B cell (primary cell): ENCODE measurements at regions not wholly inside any gene's neighbourhood (a gene's known extent, or its start where the extent isn't known, plus 50 kb on each side); places are given as distances from the start of the nearest gene placed in this dataset.
"Not testable (repeated sequence)": the region's sequence is repeated elsewhere in the genome, so short reads cannot be mapped to it uniquely, and the experiment has no call there.

Experiments
- ATAC-seq: fragments of 200-7000 bp; cut with Tn5 transposase; one replicate; pipeline ENCODE4 v1.10.0; 2021; ENCODE audit warnings: low read depth, mild to moderate bottlenecking, moderate number of reproducible peaks, moderate library complexity
- CTCF ChIA-PET: fragments of 350-600 bp; sonication (Branson Sonifier 250); formaldehyde crosslinking; loops from one replicate; lab custom pipeline; 2021; ENCODE audit warnings: antibody characterized with exemption, inconsistent platforms; lab: Charles Lee
- POLR2A ChIA-PET: fragments of 350-600 bp; sonication (Branson Sonifier 250); formaldehyde crosslinking; loops from one replicate; lab custom pipeline; 2021; ENCODE audit warnings: antibody characterized with exemption; lab: Charles Lee
- DNase-seq: peaks from one replicate; pipeline ENCODE4 v3.0.0; 2013
- H2AFZ ChIP-seq: 2 replicates; pipeline ENCODE4 v1.6.1; 2012; ENCODE audit warnings: mild to moderate bottlenecking, low read depth, low read length; ENCODE audit not compliant: insufficient read depth, poor library complexity, severe bottlenecking
- H3K27ac ChIP-seq, 2 donors: 1 replicate in 1 of 2; 2 replicates in 1 of 2; pipeline ENCODE4 v1.5.1; 2012 to 2013; ENCODE audit warnings: low read length in 2 of 2, mild to moderate bottlenecking in 2 of 2, moderate library complexity in 1 of 2
- H3K27me3 ChIP-seq, 4 experiments: fragments of 200-600 bp in 1 of 4; sonication (generic) in 1 of 4; replicated peaks in 1 of 4; 1 replicate in 2 of 4; 2 replicates in 2 of 4; pipeline versions ENCODE4 v1.6.1 to v1.7.0; 2013 to 2016; ENCODE audit warnings: low read length in 3 of 4, mild to moderate bottlenecking in 2 of 4, mixed read lengths in 1 of 4, moderate library complexity in 1 of 4; ENCODE audit not compliant: insufficient read depth in 4 of 4, control insufficient read depth in 3 of 4; ENCODE audit errors: control extremely low read depth in 1 of 4
- H3K36me3 ChIP-seq, 2 experiments: replicated peaks in 1 of 2; 1 replicate in 1 of 2; 2 replicates in 1 of 2; pipeline versions ENCODE4 v1.6.1 to v1.7.1; 2013; ENCODE audit warnings: low read length in 1 of 2; ENCODE audit not compliant: insufficient read depth in 2 of 2, control insufficient read depth in 1 of 2; ENCODE audit errors: control extremely low read depth in 1 of 2, extremely low read depth in 1 of 2
- H3K4me1 ChIP-seq, 2 donors: fragments of 200-600 bp in 1 of 2; sonication (generic) in 1 of 2; 1 replicate in 1 of 2; 2 replicates in 1 of 2; pipeline versions ENCODE4 v1.5.1 to v1.6.1; 2013 to 2017; ENCODE audit warnings: low read length in 2 of 2; ENCODE audit not compliant: control insufficient read depth in 2 of 2, insufficient read depth in 2 of 2
- H3K4me2 ChIP-seq: replicated peaks from 2 replicates; pipeline ENCODE3; 2012; ENCODE audit warnings: mild to moderate bottlenecking, low read depth, low read length; ENCODE audit not compliant: poor library complexity, severe bottlenecking
- H3K4me3 ChIP-seq, 5 experiments: fragments of 200-600 bp in 1 of 5; sonication (generic) in 1 of 5; 1 replicate in 3 of 5; 2 replicates in 2 of 5; pipeline versions ENCODE4 v1.5.1 to v1.7.0; 2011 to 2016; ENCODE audit warnings: low read length in 4 of 5, mild to moderate bottlenecking in 4 of 5, low read depth in 2 of 5, control low read depth in 1 of 5, moderate library complexity in 1 of 5; ENCODE audit not compliant: insufficient read depth in 1 of 5; ENCODE audit errors: control extremely low read depth in 1 of 5, extremely low read depth in 1 of 5
- H3K79me2 ChIP-seq: fragments of 200-600 bp; sonication (generic); one replicate; pipeline ENCODE4 v1.6.0; 2016; ENCODE audit warnings: low read length; ENCODE audit not compliant: control insufficient read depth, insufficient read depth
- H3K9ac ChIP-seq: fragments of 200-600 bp; sonication (generic); 2 replicates; pipeline ENCODE4 v1.6.1; 2017; ENCODE audit warnings: mild to moderate bottlenecking, low read length, moderate library complexity
- H3K9me3 ChIP-seq, 3 donors: one replicate each; pipeline versions ENCODE4 v1.6.1 to v1.7.1; 2013; ENCODE audit warnings: low read length in 2 of 3; ENCODE audit not compliant: control insufficient read depth in 2 of 3, insufficient read depth in 1 of 3; ENCODE audit errors: control extremely low read depth in 1 of 3
- H4K20me1 ChIP-seq: 2 replicates; pipeline ENCODE4 v1.6.0; 2012; ENCODE audit warnings: mild to moderate bottlenecking, low read length; ENCODE audit not compliant: insufficient read depth, control insufficient read depth, poor library complexity, severe bottlenecking
- H3K27ac Mint-ChIP-seq: one replicate; pipeline ENCODE4 v1.8.0; 2021; ENCODE audit warnings: mixed read lengths
- H3K27me3 Mint-ChIP-seq: one replicate; pipeline ENCODE4 v1.8.0; 2021; ENCODE audit warnings: mixed read lengths
- H3K4me1 Mint-ChIP-seq: one replicate; pipeline ENCODE4 v1.8.0; 2021; ENCODE audit warnings: mixed read lengths
- H3K4me3 Mint-ChIP-seq: one replicate; pipeline ENCODE4 v1.8.0; 2021; ENCODE audit warnings: mixed read lengths
- H3K9me3 Mint-ChIP-seq: one replicate; pipeline ENCODE4 v1.8.0; 2022; ENCODE audit warnings: mixed read lengths; ENCODE audit not compliant: insufficient read depth
- EZH2 ChIP-seq: IDR thresholded peaks from 2 replicates; pipeline ENCODE4 v1.6.1; 2012; ENCODE audit warnings: borderline replicate concordance, low read depth, mild to moderate bottlenecking, moderate library complexity, low read length; ENCODE audit not compliant: insufficient read depth, poor library complexity, severe bottlenecking
- WGBS: methylation state at CpG from one replicate; pipeline ENCODE4 v1.1.5; 2013; ENCODE audit warnings: missing lambda C conversion rate; ENCODE audit not compliant: insufficient coverage; 5-methylcytosine and 5-hydroxymethylcytosine counted together
- intact Hi-C: fragments of 100-400 bp; cut with micrococcal nuclease; formaldehyde crosslinking; loops from one replicate; pipeline ENCODE4 v1.10.0; 2022
- TF ChIP-seq, protein P1 (sequence below): fragments of 200-600 bp; IDR thresholded peaks from one replicate; pipeline ENCODE4 v1.8.0; 2022; ENCODE audit warnings: antibody characterized with exemption, mild to moderate bottlenecking

DNA sequence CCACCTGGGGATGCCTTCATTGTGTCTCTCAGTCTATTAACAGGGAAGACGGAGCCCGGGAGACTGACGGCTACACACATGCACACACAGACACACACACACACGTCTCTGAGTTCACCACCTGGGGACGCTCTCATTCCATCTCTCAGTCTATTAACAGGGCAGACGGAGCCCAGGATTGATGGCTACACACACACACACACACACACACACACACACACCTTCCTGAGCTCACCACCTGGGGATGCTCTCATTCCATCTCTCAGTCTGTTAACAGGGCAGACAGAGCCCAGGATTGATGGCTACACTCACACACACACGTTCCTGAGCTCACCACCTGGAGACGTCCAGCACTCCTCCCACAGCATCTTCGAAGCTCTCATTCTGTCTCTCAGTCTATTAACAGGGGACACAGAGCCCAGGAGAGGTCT lies 143.9 kb downstream of the OR4M2 start:
- Mint-ChIP-seq H3K4me1 (peaks cover 3% of the 10 kb centered on the region), H3K27me3 (peaks cover 21% of the 10 kb centered on the region), H3K9me3 (no peaks in the 10 kb centered on the region), H3K4me3 (no peak overlapping the region), H3K27ac (no peak overlapping the region)
- Histone ChIP-seq H3K4me1 (peaks cover 6 to 7% of the 10 kb centered on the region in 2 donors), H4K20me1 (no peaks in the 10 kb centered on the region), H3K4me2 (no peak overlapping the region), H3K9ac (no peak overlapping the region), H3K9me3 (no peaks in the 10 kb centered on the region), H3K27ac (no peak overlapping the region), H3K27me3 (peaks cover 0 to 22% (median 0%) of the 10 kb centered on the region in 4 experiments), H3K4me3 (no peak overlapping the region), H3K36me3 (no peaks in the 10 kb centered on the region), H3K79me2 (no peaks in the 10 kb centered on the region), H2AFZ (no peak overlapping the region)
- CTCF ChIA-PET, result interaction anchor here (1.7 kb wide), 1 partner anchor 1867 kb away, joined by 4 read pairs; no protein-coding TSS in a partner anchor
- WGBS, result 88% methylated on average over 6 of the region's 9 CpGs
- ATAC-seq (no peak), DNase-seq (no peak)
- POLR2A ChIA-PET, result no interaction called here
- intact Hi-C loops, result no loop called here
- TF ChIP-seq EZH2, result no peak
- TF ChIP-seq, protein P1, sequence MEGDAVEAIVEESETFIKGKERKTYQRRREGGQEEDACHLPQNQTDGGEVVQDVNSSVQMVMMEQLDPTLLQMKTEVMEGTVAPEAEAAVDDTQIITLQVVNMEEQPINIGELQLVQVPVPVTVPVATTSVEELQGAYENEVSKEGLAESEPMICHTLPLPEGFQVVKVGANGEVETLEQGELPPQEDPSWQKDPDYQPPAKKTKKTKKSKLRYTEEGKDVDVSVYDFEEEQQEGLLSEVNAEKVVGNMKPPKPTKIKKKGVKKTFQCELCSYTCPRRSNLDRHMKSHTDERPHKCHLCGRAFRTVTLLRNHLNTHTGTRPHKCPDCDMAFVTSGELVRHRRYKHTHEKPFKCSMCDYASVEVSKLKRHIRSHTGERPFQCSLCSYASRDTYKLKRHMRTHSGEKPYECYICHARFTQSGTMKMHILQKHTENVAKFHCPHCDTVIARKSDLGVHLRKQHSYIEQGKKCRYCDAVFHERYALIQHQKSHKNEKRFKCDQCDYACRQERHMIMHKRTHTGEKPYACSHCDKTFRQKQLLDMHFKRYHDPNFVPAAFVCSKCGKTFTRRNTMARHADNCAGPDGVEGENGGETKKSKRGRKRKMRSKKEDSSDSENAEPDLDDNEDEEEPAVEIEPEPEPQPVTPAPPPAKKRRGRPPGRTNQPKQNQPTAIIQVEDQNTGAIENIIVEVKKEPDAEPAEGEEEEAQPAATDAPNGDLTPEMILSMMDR, result no peak

DNA sequence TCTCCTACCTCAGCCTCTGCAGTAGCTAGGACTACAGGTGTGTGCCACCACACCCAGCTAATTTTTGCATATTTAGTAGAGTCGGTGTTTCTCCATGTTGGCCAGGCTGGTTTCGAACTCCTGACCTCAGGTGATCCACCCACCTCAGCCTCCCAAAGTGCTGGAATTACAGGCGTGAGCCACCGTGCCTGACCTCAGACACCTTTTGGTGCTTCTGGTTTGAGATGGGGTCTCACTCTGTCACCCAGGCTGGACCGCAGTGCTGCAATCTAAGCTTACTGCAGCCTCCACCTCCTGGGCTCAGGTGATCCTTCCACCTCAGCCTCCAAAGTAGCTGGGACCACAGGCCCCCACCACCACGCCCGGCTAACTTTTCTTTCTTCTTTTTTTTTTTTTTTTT lies 144.6 kb downstream of the OR4M2 start:
- H3K9me3 ChIP-seq, H3K79me2 ChIP-seq, CTCF ChIA-PET, H3K4me3 ChIP-seq, POLR2A ChIA-PET, DNase-seq, H3K36me3 ChIP-seq, H3K9me3 Mint-ChIP-seq, H3K4me1 ChIP-seq, H3K4me3 Mint-ChIP-seq, H3K9ac ChIP-seq, H2AFZ ChIP-seq, ATAC-seq, H3K4me2 ChIP-seq, H3K27ac Mint-ChIP-seq, H3K4me1 Mint-ChIP-seq, H4K20me1 ChIP-seq, H3K27ac ChIP-seq, intact Hi-C loops: not testable (repeated sequence)
- WGBS, result 91% methylated on average over 7 of the region's 7 CpGs
- peaks cover 0 to 22% (median 0%) of the 10 kb centered on the region in 4 experiments for H3K27me3 ChIP-seq
- peaks cover 21% of the 10 kb centered on the region for H3K27me3 Mint-ChIP-seq
